H7 (cell line): ENCODE measurements at regions not wholly inside any gene's neighbourhood (a gene's known extent, or its start where the extent isn't known, plus 50 kb on each side); places are given as distances from the start of the nearest gene placed in this dataset.

Experiments used
- DNase-seq: peaks from one replicate; pipeline ENCODE4 v3.0.0; 2012
- H3K27me3 ChIP-seq: 2 replicates; pipeline ENCODE4 v1.6.0; 2011; ENCODE audit warnings: mild to moderate bottlenecking, low read length; ENCODE audit not compliant: control insufficient read depth, insufficient read depth
- H3K36me3 ChIP-seq: replicated peaks from 2 replicates; pipeline ENCODE4 v1.5.1; 2011; ENCODE audit warnings: low read length; ENCODE audit not compliant: control insufficient read depth, insufficient read depth
- H3K4me3 ChIP-seq: 2 replicates; pipeline ENCODE4 v1.5.1; 2011; ENCODE audit warnings: low read depth, mild to moderate bottlenecking, control low read depth, low read length, moderate library complexity; ENCODE audit not compliant: insufficient read depth

GRCh38 chr18:78733762-78734613 lies 245.6 kb upstream of the SALL3 start:
- Histone ChIP-seq H3K27me3 (no peaks in the 10 kb centered on the region), H3K36me3 (no peaks in the 10 kb centered on the region), H3K4me3 (no peak overlapping the region)
- DNase-seq, result no peak

GRCh38 chr18:78734614-78734945 lies 245.0 kb upstream of the SALL3 start:
- H3K4me3 ChIP-seq, result no peak overlapping the region
- DNase-seq, result no peak
- H3K27me3 ChIP-seq, result no peaks in the 10 kb centered on the region
- no peaks in the 10 kb centered on the region for H3K36me3 ChIP-seq

DNA sequence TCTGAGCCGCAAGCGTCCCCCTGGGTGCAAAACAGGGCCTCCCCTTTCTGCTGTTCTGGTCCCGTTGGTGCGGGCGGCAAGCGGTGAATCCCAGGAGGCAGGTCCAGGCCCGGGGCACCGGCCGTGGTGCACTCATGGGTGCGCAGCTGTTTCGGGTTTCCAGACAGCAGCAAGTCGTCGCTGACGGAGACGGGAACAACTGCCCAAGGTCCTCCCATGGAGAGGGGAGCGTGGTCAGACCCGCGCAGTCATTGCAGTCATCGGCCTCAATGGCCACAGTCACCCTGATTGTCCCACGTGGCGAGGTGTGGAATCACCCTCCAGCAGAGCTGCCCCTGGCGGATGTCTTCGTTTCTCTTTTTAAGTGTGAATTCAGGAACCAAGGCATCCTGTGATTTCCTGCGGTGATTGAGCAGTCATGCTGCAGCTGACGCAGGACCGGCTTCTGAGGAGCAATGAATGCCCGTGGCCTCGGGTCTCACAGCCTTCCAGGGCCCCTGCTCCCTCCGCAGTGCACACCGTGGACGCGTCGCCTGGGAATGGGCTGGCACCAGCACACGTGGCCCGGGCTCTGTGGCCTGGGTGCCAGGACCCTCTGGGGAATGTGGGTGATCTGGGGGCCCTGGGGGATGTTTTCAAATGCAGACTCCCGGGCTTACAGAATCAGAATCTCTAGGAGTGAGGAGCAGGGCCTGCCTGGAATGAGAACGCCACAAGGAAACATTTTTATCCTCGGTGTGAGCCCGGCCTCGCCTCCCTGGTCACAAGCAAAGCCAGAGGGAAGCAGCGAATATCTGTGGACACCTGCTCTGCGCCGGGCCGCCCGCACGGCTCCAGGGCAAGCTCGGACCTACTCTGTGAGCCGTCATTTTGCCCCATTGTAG lies 244.2 kb upstream of the SALL3 start:
- Histone ChIP-seq H3K27me3 (no peaks in the 10 kb centered on the region), H3K4me3 (no peak overlapping the region), H3K36me3 (no peaks in the 10 kb centered on the region)
- DNase-seq, result no peak

- DNase-seq, result no peak
- no peaks in the 10 kb centered on the region for H3K27me3 ChIP-seq
- H3K36me3 ChIP-seq, result no peaks in the 10 kb centered on the region
- no peak overlapping the region for H3K4me3 ChIP-seq
These were observed 243.5 kb upstream of the SALL3 start for GRCh38 chr18:78736015-78736690.

DNA sequence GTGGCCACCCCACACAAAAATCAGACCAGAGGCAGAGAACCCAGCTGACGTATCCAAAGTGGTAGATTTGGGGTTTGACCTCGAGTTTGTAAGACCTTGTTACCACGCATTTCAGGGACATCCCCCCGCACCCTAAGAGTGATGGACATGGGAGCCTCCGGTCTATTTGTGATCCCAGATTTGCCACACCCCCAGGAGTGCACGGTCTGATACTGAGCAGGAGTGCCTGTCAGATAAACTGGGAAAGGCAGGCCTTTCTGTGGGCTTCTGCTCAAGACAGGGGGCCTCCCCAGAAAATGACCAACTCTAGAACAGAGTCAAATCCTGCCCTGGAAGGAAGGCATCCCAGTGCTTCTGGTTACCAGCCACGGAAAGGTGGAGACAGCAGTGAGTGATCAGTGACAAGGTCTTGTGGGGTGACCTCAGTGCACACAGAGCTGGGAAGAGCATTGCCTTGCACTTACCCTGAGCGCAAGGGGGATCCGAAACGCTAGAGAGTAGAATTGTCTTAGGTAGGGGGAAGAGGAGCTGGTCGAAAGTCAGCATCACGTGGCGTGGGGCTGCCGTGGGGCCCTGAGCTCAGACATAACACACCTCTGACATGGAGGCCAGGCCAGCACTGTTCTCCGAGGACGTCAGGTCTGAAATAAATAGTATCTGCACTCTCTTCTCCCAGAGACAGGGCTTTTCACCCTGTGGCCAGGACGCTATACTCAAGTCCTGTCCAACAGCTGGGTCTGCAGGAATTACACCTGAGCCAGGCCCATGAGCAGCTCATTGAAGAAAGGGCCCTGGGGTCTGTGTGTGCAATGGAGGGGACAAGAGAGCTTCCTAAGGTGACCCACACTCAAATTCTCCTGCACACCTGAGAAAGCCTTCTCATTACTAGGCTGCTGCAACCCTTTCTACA lies 242.4 kb upstream of the SALL3 start:
- no peak for DNase-seq
- H3K4me3 ChIP-seq, result no peak overlapping the region
- no peaks in the 10 kb centered on the region for H3K36me3 ChIP-seq
- H3K27me3 ChIP-seq, result no peaks in the 10 kb centered on the region

DNA sequence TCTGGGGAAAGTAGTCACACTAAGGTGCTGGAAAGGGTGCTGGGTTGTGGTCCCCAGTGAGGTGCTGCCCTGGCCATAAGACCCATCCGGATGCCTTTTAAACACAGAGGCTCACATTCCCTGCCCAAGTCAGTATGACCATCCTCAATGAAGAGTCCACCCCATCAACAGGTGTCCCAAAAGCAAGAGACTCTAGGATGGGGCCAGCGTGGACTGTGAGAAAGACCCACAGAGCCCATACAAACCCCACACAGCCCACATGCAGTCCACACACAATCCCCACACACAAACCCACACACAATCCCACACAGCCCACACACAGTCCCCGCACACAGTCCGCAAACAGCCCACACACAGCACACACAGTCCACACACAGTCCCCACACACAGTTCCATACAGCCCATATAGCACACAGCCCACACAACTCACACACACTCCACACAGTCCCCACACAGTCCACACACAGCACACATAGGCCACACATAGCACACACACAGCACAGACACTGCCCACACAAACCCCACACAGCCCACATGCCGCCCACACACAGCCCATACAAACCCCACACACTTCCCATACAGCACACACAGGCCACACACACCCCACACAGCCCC lies 241.4 kb upstream of the SALL3 start:
- Histone ChIP-seq H3K36me3 (no peaks in the 10 kb centered on the region), H3K27me3 (no peaks in the 10 kb centered on the region), H3K4me3 (no peak overlapping the region)
- no peak for DNase-seq

- Histone ChIP-seq H3K36me3 (no peaks in the 10 kb centered on the region), H3K4me3 (no peak overlapping the region), H3K27me3 (no peaks in the 10 kb centered on the region)
- no peak for DNase-seq
These were observed 240.5 kb upstream of the SALL3 start for GRCh38 chr18:78739115-78739514.

- H3K27me3 ChIP-seq, result no peaks in the 10 kb centered on the region
- no peak for DNase-seq
- H3K36me3 ChIP-seq, result no peaks in the 10 kb centered on the region
- H3K4me3 ChIP-seq, result no peak overlapping the region
These were observed 239.5 kb upstream of the SALL3 start for GRCh38 chr18:78739882-78740677.

DNA sequence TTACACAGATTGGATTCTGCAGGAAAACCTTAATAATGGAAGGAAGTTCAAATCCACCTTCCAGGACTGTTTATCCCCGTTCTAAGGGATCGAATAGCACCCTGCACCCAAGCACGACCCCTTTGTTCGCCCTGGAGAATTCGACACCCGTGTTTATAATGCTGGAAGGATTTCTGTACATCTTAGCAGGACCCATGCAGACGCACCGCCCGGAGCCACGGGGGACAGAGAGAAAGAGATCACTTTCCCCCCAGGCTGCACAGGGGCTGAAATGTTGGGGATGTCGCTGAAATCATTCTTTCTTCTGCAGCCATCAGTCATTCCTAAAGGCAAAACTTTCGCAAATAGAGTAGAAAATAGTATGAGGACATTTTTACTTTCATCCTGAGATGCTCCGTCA lies 238.7 kb upstream of the SALL3 start:
- Histone ChIP-seq H3K36me3 (no peaks in the 10 kb centered on the region), H3K27me3 (no peaks in the 10 kb centered on the region), H3K4me3 (no peak overlapping the region)
- no peak for DNase-seq

DNA sequence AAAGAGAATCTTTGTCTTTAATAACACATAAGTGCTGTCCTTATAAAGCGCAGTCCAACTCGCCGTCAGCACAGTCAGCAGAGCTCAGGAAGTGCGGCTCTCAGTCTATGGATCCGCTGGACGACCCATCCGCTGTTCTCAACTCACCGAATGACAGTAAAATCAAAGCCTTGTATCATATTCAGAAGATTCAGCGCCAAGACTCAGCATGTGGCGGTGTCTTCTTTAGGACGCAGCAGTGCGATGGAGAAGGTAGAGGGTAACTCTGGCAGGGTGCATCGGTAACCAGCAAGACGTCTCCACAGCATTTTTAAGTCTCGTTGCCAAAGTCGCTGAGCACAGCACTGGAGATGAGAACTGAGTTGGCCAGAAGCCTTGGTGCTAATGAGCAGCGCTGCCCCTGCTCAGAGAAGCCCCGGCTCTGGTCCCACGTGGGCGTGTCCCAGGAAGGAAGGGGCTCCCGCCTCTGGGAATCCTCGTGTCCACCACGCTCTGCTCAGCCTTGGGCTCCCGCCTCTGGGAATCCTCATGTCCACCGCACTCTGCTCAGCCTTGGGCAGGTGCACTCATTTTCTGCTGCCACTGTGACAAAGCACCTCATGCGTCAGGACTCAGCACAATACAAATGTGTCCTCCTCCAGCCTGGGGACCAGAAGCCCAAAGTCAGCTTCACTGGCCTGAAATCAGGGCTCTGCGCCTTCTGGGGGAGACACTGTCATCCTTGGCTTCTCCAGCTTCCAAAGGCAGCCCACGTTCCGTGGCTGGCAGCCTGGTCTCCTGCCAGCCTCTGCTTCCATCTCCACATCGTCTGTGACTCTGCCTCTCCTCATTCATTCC lies 238.0 kb upstream of the SALL3 start:
- no peaks in the 10 kb centered on the region for H3K27me3 ChIP-seq
- DNase-seq, result no peak

GRCh38 chr18:78742218-78742745 lies 237.3 kb upstream of the SALL3 start:
- Histone ChIP-seq H3K4me3 (no peak overlapping the region), H3K36me3 (no peaks in the 10 kb centered on the region), H3K27me3 (no peaks in the 10 kb centered on the region)
- no peak for DNase-seq

More for the DNA sequence above, 238.0 kb upstream of the SALL3 start:
- Histone ChIP-seq H3K4me3 (no peak overlapping the region), H3K36me3 (no peaks in the 10 kb centered on the region)

DNA sequence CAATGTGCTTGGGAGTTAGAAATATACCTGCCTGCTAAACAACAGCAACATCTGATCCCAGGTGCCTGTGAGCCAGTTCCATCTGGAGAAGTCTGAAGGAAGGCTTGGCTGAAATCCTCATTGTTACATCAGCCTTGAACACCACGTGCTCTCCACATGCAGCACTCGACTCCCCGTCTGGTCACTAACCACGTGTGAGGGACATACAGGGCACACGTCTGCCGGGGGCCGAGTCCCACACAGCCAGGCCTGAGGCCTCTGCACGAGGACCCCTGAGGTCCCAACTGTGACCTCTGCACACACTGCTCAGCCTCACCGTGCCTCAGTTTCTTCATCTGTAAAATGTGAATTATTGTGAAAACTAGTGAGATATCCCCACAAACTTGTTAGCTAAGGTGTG lies 236.5 kb upstream of the SALL3 start:
- no peak overlapping the region for H3K4me3 ChIP-seq
- DNase-seq, result no peak
- H3K36me3 ChIP-seq, result no peaks in the 10 kb centered on the region
- no peaks in the 10 kb centered on the region for H3K27me3 ChIP-seq
